ENCODE measurements at regions not wholly inside any gene's neighbourhood (a gene's known extent, or its start where the extent isn't known, plus 50 kb on each side); places are given as distances from the start of the nearest gene placed in this dataset.

- no peaks in the 10 kb centered on the region for H3K27me3 ChIP-seq
- intact Hi-C loops (cut with DNase I), result no loop called here
- no peak overlapping the region for H3K4me3 ChIP-seq
- no peaks in the 10 kb centered on the region for H3K9me3 ChIP-seq
- H3K4me1 ChIP-seq, result peaks cover 0 to 9% of the 10 kb centered on the region in 2 donors
- no peak for DNase-seq (ENCODE audit: low spot score in 2 of 2)
- TF ChIP-seq, protein P1, sequence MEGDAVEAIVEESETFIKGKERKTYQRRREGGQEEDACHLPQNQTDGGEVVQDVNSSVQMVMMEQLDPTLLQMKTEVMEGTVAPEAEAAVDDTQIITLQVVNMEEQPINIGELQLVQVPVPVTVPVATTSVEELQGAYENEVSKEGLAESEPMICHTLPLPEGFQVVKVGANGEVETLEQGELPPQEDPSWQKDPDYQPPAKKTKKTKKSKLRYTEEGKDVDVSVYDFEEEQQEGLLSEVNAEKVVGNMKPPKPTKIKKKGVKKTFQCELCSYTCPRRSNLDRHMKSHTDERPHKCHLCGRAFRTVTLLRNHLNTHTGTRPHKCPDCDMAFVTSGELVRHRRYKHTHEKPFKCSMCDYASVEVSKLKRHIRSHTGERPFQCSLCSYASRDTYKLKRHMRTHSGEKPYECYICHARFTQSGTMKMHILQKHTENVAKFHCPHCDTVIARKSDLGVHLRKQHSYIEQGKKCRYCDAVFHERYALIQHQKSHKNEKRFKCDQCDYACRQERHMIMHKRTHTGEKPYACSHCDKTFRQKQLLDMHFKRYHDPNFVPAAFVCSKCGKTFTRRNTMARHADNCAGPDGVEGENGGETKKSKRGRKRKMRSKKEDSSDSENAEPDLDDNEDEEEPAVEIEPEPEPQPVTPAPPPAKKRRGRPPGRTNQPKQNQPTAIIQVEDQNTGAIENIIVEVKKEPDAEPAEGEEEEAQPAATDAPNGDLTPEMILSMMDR (IDR thresholded peaks at IDR 0.05), result no peak
- no peak overlapping the region for H3K27ac ChIP-seq
- no peaks in the 10 kb centered on the region for H3K36me3 ChIP-seq
Observed at GRCh38 chr12:67881565-67881964, 107.7 kb upstream of the IFNG-AS1 start.

DNA sequence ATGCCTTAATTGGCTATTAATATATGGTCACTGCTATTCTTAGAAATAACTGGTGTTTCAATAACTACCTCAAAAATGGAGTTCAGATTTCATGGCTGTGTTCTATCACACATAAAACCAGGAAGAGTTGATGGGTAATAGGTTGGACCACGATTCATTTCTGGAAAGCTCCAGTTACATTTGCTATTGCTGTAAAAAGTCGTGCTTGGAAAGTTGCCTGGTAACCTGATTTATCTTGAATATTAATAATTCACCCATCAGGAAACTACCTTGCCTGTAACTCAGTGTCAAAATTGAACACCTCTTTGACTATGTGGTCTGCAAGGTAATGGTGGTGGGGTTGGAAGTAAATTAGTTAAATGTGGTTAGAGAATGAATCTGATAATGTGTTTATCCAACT lies 104.7 kb upstream of the IFNG-AS1 start:
- DNase-seq (ENCODE audit: low spot score in 2 of 2), result no peak
- no peaks in the 10 kb centered on the region for H3K27me3 ChIP-seq
- intact Hi-C loops (cut with DNase I), result no loop called here
- no peaks in the 10 kb centered on the region for H3K36me3 ChIP-seq
- TF ChIP-seq, protein P1 (IDR thresholded peaks at IDR 0.05), result no peak
- H3K9me3 ChIP-seq, result no peaks in the 10 kb centered on the region
- H3K4me1 ChIP-seq, result peaks cover 0 to 9% of the 10 kb centered on the region in 2 donors
- peak overlapping the region; percentile 16 to 68 for H3K27ac ChIP-seq
- H3K4me3 ChIP-seq, result no peak overlapping the region

DNA sequence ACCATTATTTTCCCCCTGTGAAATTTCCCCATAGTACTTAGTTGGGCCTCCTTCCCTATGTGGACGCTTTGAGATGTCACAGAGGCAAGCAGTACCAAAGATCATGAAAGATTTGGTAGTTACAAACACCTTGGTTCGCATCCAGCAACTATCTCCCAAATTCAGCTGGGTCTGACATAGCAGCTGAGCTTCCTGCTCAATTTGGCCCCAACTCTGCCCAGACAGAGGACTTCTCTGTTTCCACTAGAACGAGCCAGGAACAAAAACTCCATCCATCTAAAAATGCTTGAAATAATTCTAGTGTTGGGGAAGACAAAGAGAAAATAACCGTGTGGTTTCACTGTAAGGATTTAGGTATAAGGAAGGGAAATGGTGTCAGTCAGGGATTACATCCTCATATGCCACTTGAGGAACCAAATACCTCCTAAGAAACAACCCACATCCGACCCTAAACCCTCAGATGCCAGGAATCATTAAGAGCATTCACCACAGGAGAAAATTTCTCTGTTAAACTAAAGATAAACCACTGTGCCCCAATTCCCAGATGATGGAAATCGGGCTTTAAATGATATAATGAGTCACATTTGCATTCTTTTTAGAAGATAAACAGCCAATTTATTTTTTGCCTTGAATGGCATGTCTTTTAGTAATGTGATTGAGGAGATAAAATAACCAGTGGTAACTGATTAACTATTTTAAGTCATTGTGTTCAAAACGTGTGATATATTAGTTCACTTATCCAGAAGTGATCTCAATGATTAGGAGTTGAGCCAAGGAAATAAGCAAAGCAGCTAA lies 103.7 kb upstream of the IFNG-AS1 start:
- H3K9me3 ChIP-seq, result no peaks in the 10 kb centered on the region
- H3K4me1 ChIP-seq, result peaks cover 0 to 9% of the 10 kb centered on the region in 2 donors
- H3K4me3 ChIP-seq, result no peak overlapping the region
- TF ChIP-seq, protein P1 (IDR thresholded peaks at IDR 0.05), result no peak
- no peaks in the 10 kb centered on the region for H3K36me3 ChIP-seq
- no peak for DNase-seq (ENCODE audit: low spot score in 2 of 2)
- intact Hi-C loops (cut with DNase I), result no loop called here
- H3K27me3 ChIP-seq, result no peaks in the 10 kb centered on the region
- H3K27ac ChIP-seq, result peak overlapping the region; percentile 16 to 68

GRCh38 chr12:67887065-67887464 lies 102.2 kb upstream of the IFNG-AS1 start:
- intact Hi-C loops (cut with DNase I), result no loop called here
- no peaks in the 10 kb centered on the region for H3K27me3 ChIP-seq
- H3K4me3 ChIP-seq, result no peak overlapping the region
- no peak overlapping the region for H3K27ac ChIP-seq
- DNase-seq (ENCODE audit: low spot score in 2 of 2), result no peak
- H3K4me1 ChIP-seq, result peaks cover 0 to 9% of the 10 kb centered on the region in 2 donors
- TF ChIP-seq, protein P1 (IDR thresholded peaks at IDR 0.05), result no peak
- H3K9me3 ChIP-seq, result no peaks in the 10 kb centered on the region
- H3K36me3 ChIP-seq, result no peaks in the 10 kb centered on the region

DNA sequence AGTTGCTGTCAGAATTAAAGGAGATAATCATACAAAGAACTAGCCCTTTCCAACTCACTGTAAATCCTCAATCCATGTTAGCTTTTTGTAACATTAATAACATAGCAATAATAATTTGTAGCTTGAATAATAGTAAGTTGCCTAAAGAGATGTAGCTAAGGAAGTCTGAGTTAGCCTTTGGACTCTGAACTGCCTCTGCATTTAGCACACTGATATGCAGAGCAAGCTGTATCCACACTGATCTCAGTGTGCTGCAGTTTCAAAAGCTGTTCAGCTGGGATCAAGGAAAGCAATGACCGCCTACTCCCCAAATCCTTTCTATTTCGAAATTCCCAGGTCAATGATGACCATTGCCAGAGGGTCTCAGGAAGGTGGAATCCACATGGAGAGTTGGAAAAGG lies 99.3 kb upstream of the IFNG-AS1 start:
- TF ChIP-seq, protein P1 (IDR thresholded peaks at IDR 0.05), result no peak
- no peak for DNase-seq (ENCODE audit: low spot score in 2 of 2)
- no peaks in the 10 kb centered on the region for H3K9me3 ChIP-seq
- H3K27ac ChIP-seq, result no peak overlapping the region
- H3K4me1 ChIP-seq, result peaks cover 0 to 4% of the 10 kb centered on the region in 2 donors
- H3K4me3 ChIP-seq, result no peak overlapping the region
- no peaks in the 10 kb centered on the region for H3K27me3 ChIP-seq
- intact Hi-C loops (cut with DNase I), result no loop called here
- no peaks in the 10 kb centered on the region for H3K36me3 ChIP-seq
